DND-41 (cell line): ENCODE measurements at regions not wholly inside any gene's neighbourhood (a gene's known extent, or its start where the extent isn't known, plus 50 kb on each side); places are given as distances from the start of the nearest gene placed in this dataset.

Experiments used
- CTCF ChIP-seq: IDR thresholded peaks from 2 replicates; pipeline ENCODE4 v1.5.1; 2012; ENCODE audit warnings: borderline replicate concordance, low read length, moderate library complexity, mild to moderate bottlenecking; ENCODE audit not compliant: poor library complexity, severe bottlenecking; ENCODE audit errors: extremely low read depth
- EZH2 ChIP-seq: IDR thresholded peaks from 3 replicates; pipeline ENCODE4 v1.6.1; 2012; ENCODE audit warnings: borderline replicate concordance, low read depth, mild to moderate bottlenecking, moderate library complexity, low read length, inconsistent platforms; ENCODE audit not compliant: severe bottlenecking

DNA sequence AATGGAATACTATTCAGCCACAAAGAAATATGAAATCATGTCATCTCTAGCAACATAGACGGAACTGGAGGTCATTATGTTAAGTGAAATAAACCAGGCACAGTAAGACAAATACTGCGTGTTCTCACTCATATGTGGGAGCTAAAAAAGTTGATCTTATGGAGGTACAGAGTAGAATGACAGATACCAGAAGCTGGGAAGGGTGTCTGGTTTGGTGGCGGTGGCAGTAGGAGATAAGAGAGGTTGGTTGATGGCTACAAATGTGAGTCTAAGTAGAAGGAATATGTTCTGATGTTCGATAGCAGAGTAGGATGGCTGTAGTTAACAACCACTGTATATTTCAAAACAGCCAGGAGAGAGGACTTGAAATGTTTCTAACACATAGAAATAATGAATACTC lies 121.6 kb downstream of the PLPPR4 start:
- TF ChIP-seq CTCF (no peak), EZH2 (no peak)
